ENCODE measurements at regions not wholly inside any gene's neighbourhood (a gene's known extent, or its start where the extent isn't known, plus 50 kb on each side); places are given as distances from the start of the nearest gene placed in this dataset.

GRCh38 chr10:78312197-78313047, 278.8 kb downstream of the RPS24 start:
- Histone ChIP-seq H3K27me3 (ENCODE audit: control insufficient read depth, insufficient read depth, low read length) (no peaks in the 10 kb centered on the region; the same call in 1 of the 2 replicates), H3K36me3 (replicated peaks; ENCODE audit: control insufficient read depth, insufficient read depth, low read length) (no peaks in the 10 kb centered on the region), H3K4me3 (ENCODE audit: insufficient read depth, low read depth, low read length) (no peak overlapping the region)
- no peak for DNase-seq

- Histone ChIP-seq H3K4me3 (ENCODE audit: insufficient read depth, low read depth, low read length) (no peak overlapping the region), H3K27me3 (ENCODE audit: control insufficient read depth, insufficient read depth, low read length) (no peaks in the 10 kb centered on the region; the same call in 1 of the 2 replicates), H3K36me3 (replicated peaks; ENCODE audit: control insufficient read depth, insufficient read depth, low read length) (no peaks in the 10 kb centered on the region)
- DNase-seq: no peak
Observed at GRCh38 chr10:78313048-78313381, 279.4 kb downstream of the RPS24 start.

- H3K36me3 ChIP-seq (replicated peaks; ENCODE audit: control insufficient read depth, insufficient read depth, low read length): no peaks in the 10 kb centered on the region
- H3K4me3 ChIP-seq (ENCODE audit: insufficient read depth, low read depth, low read length): no peak overlapping the region
- DNase-seq: no peak
- no peaks in the 10 kb centered on the region; the same call in 1 of the 2 replicates for H3K27me3 ChIP-seq (ENCODE audit: control insufficient read depth, insufficient read depth, low read length)
Observed at GRCh38 chr10:78313636-78314035, 280.0 kb downstream of the RPS24 start.

- H3K4me3 ChIP-seq (ENCODE audit: insufficient read depth, low read depth, low read length): no peak overlapping the region
- H3K36me3 ChIP-seq (replicated peaks; ENCODE audit: control insufficient read depth, insufficient read depth, low read length): no peaks in the 10 kb centered on the region
- no peak for DNase-seq
- H3K27me3 ChIP-seq (ENCODE audit: control insufficient read depth, insufficient read depth, low read length): no peaks in the 10 kb centered on the region; the same call in 1 of the 2 replicates
Observed at GRCh38 chr10:78314651-78315050, 281.0 kb downstream of the RPS24 start.

- no peak overlapping the region for H3K4me3 ChIP-seq (ENCODE audit: insufficient read depth, low read depth, low read length)
- no peaks in the 10 kb centered on the region; the same call in 1 of the 2 replicates for H3K27me3 ChIP-seq (ENCODE audit: control insufficient read depth, insufficient read depth, low read length)
- no peaks in the 10 kb centered on the region for H3K36me3 ChIP-seq (replicated peaks; ENCODE audit: control insufficient read depth, insufficient read depth, low read length)
- DNase-seq: no peak
Observed at GRCh38 chr10:78316451-78316931, 282.8 kb downstream of the RPS24 start.

GRCh38 chr10:78318305-78318704, 284.6 kb downstream of the RPS24 start:
- no peak overlapping the region for H3K4me3 ChIP-seq (ENCODE audit: insufficient read depth, low read depth, low read length)
- H3K36me3 ChIP-seq (replicated peaks; ENCODE audit: control insufficient read depth, insufficient read depth, low read length): no peaks in the 10 kb centered on the region
- DNase-seq: no peak
- no peaks in the 10 kb centered on the region; the same call in 1 of the 2 replicates for H3K27me3 ChIP-seq (ENCODE audit: control insufficient read depth, insufficient read depth, low read length)

GRCh38 chr10:78319371-78319770, 285.7 kb downstream of the RPS24 start:
- Histone ChIP-seq H3K4me3 (ENCODE audit: insufficient read depth, low read depth, low read length) (no peak overlapping the region), H3K36me3 (replicated peaks; ENCODE audit: control insufficient read depth, insufficient read depth, low read length) (no peaks in the 10 kb centered on the region), H3K27me3 (ENCODE audit: control insufficient read depth, insufficient read depth, low read length) (no peaks in the 10 kb centered on the region)
- no peak for DNase-seq

- H3K36me3 ChIP-seq (replicated peaks; ENCODE audit: control insufficient read depth, insufficient read depth, low read length): no peaks in the 10 kb centered on the region
- DNase-seq: no peak
- H3K4me3 ChIP-seq (ENCODE audit: insufficient read depth, low read depth, low read length): no peak overlapping the region
- no peaks in the 10 kb centered on the region for H3K27me3 ChIP-seq (ENCODE audit: control insufficient read depth, insufficient read depth, low read length)
Observed at GRCh38 chr10:78319841-78320240, 286.2 kb downstream of the RPS24 start.

- peak; percentile 16 for DNase-seq
- H3K27me3 ChIP-seq (ENCODE audit: control insufficient read depth, insufficient read depth, low read length): no peaks in the 10 kb centered on the region
Observed at GRCh38 chr10:78320506-78320905, 286.8 kb downstream of the RPS24 start.

GRCh38 chr10:78321000-78321399, 287.3 kb downstream of the RPS24 start:
- Histone ChIP-seq H3K36me3 (replicated peaks; ENCODE audit: control insufficient read depth, insufficient read depth, low read length) (no peaks in the 10 kb centered on the region), H3K27me3 (ENCODE audit: control insufficient read depth, insufficient read depth, low read length) (no peaks in the 10 kb centered on the region), H3K4me3 (ENCODE audit: insufficient read depth, low read depth, low read length) (no peak overlapping the region)
- DNase-seq: peak; percentile 3

More at GRCh38 chr10:78320506-78320905, 286.8 kb downstream of the RPS24 start:
- no peak overlapping the region for H3K4me3 ChIP-seq (ENCODE audit: insufficient read depth, low read depth, low read length)
- no peaks in the 10 kb centered on the region for H3K36me3 ChIP-seq (replicated peaks; ENCODE audit: control insufficient read depth, insufficient read depth, low read length)

GRCh38 chr10:78321500-78321899, 287.8 kb downstream of the RPS24 start:
- Histone ChIP-seq H3K36me3 (replicated peaks; ENCODE audit: control insufficient read depth, insufficient read depth, low read length) (no peaks in the 10 kb centered on the region), H3K4me3 (ENCODE audit: insufficient read depth, low read depth, low read length) (no peak overlapping the region), H3K27me3 (ENCODE audit: control insufficient read depth, insufficient read depth, low read length) (no peaks in the 10 kb centered on the region)
- peak; percentile 5 for DNase-seq

GRCh38 chr10:78326372-78326771, 292.7 kb downstream of the RPS24 start:
- DNase-seq: no peak
- Histone ChIP-seq H3K27me3 (ENCODE audit: control insufficient read depth, insufficient read depth, low read length) (no peaks in the 10 kb centered on the region), H3K36me3 (replicated peaks; ENCODE audit: control insufficient read depth, insufficient read depth, low read length) (no peaks in the 10 kb centered on the region), H3K4me3 (ENCODE audit: insufficient read depth, low read depth, low read length) (no peak overlapping the region)

- Histone ChIP-seq H3K4me3 (ENCODE audit: insufficient read depth, low read depth, low read length) (no peak overlapping the region), H3K27me3 (ENCODE audit: control insufficient read depth, insufficient read depth, low read length) (no peaks in the 10 kb centered on the region), H3K36me3 (replicated peaks; ENCODE audit: control insufficient read depth, insufficient read depth, low read length) (no peaks in the 10 kb centered on the region)
- DNase-seq: no peak
Observed at GRCh38 chr10:78327778-78328591, 294.3 kb downstream of the RPS24 start.

- Histone ChIP-seq H3K4me3 (ENCODE audit: insufficient read depth, low read depth, low read length) (no peak overlapping the region), H3K36me3 (replicated peaks; ENCODE audit: control insufficient read depth, insufficient read depth, low read length) (no peaks in the 10 kb centered on the region), H3K27me3 (ENCODE audit: control insufficient read depth, insufficient read depth, low read length) (no peaks in the 10 kb centered on the region)
- DNase-seq: no peak
Observed at GRCh38 chr10:78328592-78329404, 295.1 kb downstream of the RPS24 start.

Data from H7 (cell line).